ENCODE measurements at regions not wholly inside any gene's neighbourhood (a gene's known extent, or its start where the extent isn't known, plus 50 kb on each side); places are given as distances from the start of the nearest gene placed in this dataset.
"Not testable (repeated sequence)": the region's sequence is repeated elsewhere in the genome, so short reads cannot be mapped to it uniquely, and the experiment has no call there.

DNA sequence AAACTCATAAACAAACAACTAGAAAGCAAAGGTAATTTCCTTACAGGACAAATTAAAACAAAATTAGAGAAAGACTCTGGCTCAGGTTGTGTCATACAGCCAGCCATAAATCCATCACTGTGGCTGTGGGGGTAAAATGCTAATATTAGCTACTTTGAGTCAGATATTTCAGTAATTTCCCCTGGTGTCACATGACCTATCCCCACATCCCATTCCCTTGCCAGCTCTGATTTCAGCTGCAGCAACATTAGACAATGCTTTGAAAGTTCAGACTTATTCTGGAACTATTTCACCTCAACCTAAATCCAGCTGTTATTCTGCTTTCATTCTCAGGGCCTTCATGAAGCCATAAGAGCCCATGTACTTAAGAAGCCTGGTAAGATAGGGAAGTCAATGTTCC, 55.3 kb downstream of the RPL10L start:
- peak; percentile 20 to 93 for DNase-seq (ENCODE audit: low read depth in 2 of 2)

GRCh38 chr14:46582826-46583225, 68.8 kb downstream of the RPL10L start:
- DNase-seq (ENCODE audit: low read depth in 2 of 2) = no peak

DNA sequence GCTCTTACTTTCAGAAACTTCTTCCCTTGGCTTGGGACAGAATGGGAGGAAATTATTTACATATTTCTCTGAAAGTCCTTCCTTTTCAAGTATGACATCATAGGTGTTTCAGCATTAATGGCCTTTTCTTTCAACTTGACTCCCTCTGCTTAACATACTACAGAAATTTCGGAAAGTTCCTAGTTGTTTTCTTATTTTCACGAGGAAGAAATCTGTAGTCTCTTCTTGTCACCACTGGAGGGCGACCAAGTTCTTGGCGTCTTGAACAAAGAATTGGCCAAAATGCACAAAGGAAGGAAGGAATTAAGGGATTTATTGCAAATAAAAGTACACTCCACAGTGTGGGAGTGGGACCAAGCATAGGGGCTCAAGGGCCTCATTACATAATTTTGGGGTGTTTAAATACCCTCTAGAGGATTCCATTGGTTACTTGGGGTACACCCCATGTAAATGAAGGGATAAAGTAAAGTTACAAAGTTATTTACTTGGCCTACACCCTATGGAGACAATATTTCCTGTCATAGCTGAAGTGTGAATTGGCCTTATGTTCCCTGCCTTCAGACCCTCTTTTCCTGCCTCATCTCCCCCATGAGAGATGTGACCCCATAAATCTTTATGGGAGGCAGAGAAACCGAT, 70.4 kb downstream of the RPL10L start:
- peak; percentile 45 to 75 for DNase-seq (ENCODE audit: low read depth in 2 of 2)

DNA sequence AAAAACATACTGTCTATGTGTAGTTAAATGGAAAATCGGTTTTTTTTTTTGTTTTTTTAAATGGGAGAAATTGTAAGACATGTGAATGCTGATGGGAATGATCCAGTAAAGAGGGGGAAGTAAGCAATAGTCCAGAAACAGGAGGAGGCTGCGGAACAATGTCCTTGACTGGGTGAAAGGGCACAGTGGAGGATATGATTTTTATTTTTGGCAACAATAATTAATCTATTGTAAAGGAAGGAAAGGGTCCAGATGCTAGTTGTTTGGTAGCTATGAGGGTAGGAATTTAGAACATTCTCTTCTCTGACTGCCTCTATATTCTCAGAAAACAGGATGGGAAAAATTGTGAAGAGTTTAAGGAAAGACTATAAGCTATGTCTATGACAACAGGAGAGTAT, 76.6 kb downstream of the RPL10L start:
- DNase-seq (ENCODE audit: low read depth in 2 of 2) = peak; percentile 25 to 61

- DNase-seq (ENCODE audit: low read depth in 2 of 2) = peak; percentile 56 to 62
Observed at GRCh38 chr14:46574221-46574977, 77.2 kb downstream of the RPL10L start.

- DNase-seq (ENCODE audit: low read depth in 2 of 2) = no peak
Observed at GRCh38 chr14:46573498-46573897, 78.1 kb downstream of the RPL10L start.

DNA sequence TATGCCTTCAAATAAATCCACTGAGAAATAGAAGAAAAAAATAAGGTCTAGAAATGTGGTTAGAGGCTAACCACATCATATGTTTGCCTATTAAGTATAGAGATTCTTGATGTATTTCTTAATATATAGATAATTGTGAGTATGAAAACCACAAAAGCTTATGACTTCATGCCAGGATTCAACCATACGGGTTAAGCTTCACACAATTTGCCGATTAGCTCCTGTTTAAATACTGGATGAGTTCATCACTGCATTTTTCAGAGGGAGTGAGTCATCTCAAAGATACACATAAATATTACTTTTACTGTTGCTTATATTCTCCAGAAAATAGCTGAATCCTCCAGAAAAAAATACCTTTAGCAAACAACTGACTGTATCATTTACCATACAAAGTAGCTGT, 79.6 kb downstream of the RPL10L start:
- DNase-seq (ENCODE audit: low read depth in 2 of 2) = peak; percentile 10 to 21

GRCh38 chr14:46568161-46568560, 83.4 kb downstream of the RPL10L start:
- not testable (repeated sequence) for DNase-seq (ENCODE audit: low read depth in 2 of 2)

DNA sequence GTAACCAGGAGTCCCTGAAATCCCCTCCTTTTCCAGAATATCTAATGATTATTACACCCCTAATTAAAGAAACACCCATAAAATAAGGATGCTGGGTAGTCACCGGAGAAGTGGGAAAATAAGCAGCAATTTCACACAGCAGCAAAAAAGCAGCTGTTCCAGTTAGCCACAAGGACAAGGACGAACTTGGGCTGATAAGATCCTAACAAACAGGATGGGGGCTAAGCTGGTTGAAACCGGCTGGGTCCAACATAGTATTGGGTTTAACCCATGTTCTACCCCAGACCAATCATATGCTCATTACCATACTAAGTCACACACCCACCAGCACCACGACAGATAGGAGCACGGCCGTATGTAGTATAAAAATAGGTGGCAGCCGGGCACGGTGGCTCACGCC, 100.7 kb downstream of the RPL10L start:
- DNase-seq (ENCODE audit: low read depth in 2 of 2) = no peak

- no peak for DNase-seq (ENCODE audit: low read depth in 2 of 2)
Observed at GRCh38 chr14:46540986-46541385, 110.6 kb downstream of the RPL10L start.

- no peak for DNase-seq (ENCODE audit: low read depth in 2 of 2)
Observed at GRCh38 chr14:46519121-46519520, 132.5 kb downstream of the RPL10L start.

DNA sequence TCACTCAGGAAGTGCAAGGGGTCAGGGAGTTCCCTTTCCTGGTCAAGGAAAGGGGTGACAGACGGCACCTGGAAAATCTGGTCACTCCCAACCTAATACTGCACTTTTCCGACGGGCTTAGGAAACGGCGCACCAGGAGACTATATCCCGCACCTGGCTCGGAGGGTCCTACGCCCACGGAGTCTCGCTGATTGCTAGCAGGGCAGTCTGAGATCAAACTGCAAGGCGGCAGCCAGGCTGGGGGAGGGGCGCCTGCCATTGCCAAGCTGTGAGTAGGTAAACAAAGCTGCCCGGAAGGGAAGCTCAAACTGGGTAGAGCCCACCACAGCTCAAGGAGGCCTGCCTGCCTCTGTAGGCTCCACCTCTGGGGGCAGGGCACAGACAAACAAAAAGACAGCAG, 142.8 kb downstream of the RPL10L start:
- DNase-seq (ENCODE audit: low read depth in 2 of 2) = not testable (repeated sequence)

GRCh38 chr14:46499521-46499920, 152.1 kb downstream of the RPL10L start:
- no peak for DNase-seq (ENCODE audit: low read depth in 2 of 2)

- no peak for DNase-seq (ENCODE audit: low read depth in 2 of 2)
Observed at GRCh38 chr14:46496409-46496808, 155.2 kb downstream of the RPL10L start.

DNA sequence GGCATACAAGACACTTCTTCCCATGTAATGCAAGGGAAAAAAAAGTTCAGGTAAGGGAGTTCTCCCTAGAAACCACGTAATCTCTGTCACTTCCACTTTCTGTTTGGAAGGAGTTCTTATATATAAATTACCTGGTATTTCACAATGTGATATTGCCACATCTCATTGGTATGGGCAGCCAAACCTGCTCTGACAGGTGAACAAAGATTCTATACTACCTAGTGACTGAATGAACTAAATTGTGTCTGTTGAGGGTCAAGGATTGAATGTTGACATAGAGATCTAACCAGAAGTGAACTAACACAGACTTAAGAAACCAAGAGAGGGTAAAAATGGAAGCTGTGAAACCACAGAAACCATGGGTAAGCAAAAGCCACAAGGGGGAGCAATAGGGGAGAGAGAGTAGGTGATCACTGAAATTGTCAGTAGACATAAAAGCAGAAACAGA, 161.3 kb downstream of the RPL10L start:
- DNase-seq (ENCODE audit: low read depth in 2 of 2) = peak; percentile 1 to 50

- DNase-seq (ENCODE audit: low read depth in 2 of 2) = no peak
Observed at GRCh38 chr14:46488374-46488773, 163.2 kb downstream of the RPL10L start.

- no peak for DNase-seq (ENCODE audit: low read depth in 2 of 2)
Observed at GRCh38 chr14:46487582-46488350, 163.8 kb downstream of the RPL10L start.

GRCh38 chr14:46482200-46482599, 169.4 kb downstream of the RPL10L start:
- DNase-seq (ENCODE audit: low read depth in 2 of 2) = no peak

DNA sequence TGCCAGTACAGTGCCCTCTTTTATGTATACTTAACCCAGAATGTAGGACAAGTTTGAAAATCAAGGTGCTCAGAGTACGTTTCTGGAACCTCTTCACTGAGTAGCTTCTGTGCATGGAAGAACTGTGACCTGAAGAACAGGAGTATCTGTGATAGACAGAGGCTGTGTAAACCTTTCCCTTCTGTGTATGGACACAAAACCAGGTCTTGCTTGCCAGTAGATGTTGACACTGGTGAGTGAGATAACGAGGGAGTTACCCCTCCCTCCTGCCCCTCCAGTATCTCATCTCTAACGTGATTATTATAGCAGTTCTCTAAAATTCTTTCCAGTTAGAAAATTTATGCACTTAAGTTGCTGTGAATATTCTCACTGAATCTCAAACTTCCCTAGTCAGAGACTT, 170.8 kb downstream of the RPL10L start:
- no peak for DNase-seq (ENCODE audit: low read depth in 2 of 2)

DNA sequence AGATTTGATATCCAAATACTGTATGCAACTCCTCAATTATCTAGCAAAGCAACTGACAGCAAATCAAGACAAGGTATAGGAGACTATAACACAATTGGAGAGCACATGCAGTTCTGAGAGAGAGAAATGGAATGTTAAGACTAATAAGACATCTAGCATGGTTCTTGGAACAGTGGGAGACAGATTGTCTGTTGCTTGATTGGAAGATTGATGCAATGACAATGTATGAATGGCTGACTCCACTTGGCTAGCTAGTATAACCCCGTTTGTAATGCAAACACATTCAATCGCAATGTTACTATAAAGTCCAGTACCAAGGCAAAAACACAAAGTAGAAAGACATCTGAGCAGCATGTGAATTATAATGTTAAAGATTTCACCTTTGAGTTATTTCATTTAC, 179.3 kb downstream of the RPL10L start:
- DNase-seq (ENCODE audit: low read depth in 2 of 2) = no peak

GRCh38 chr14:46464341-46464740, 187.2 kb downstream of the RPL10L start:
- DNase-seq (ENCODE audit: low read depth in 2 of 2) = no peak

DNA sequence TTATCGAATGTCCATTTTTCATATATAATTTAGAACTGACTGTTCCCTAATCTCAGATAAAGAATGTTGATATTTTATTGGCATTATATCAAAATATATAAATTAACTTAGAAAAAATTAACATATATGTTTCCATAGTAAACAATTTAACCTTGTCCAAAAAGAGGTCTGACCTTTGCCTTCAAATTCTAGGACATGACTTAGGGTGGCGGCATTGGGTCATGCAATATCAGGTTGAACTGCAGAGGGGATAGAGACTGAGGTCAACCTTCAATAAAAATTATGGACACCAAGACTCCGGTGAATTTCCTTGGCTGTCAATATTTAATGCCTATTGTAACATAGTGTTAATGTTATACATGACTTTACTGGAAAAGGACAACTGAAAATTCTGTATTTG, 199.8 kb downstream of the RPL10L start:
- no peak for DNase-seq (ENCODE audit: low read depth in 2 of 2)
